OCI-LY1 (cell line): ENCODE measurements at regions not wholly inside any gene's neighbourhood (a gene's known extent, or its start where the extent isn't known, plus 50 kb on each side); places are given as distances from the start of the nearest gene placed in this dataset.

Experiments
- H2AFZ ChIP-seq: fragments of 200-600 bp; sonication (generic), shearing (Covaris generic); 2 replicates; pipeline ENCODE4 v1.6.0; 2014; ENCODE audit warnings: antibody characterized with exemption, mild to moderate bottlenecking, low read length
- H3F3A ChIP-seq: fragments of 200-600 bp; sonication (generic), shearing (Covaris generic); 2 replicates; pipeline ENCODE4 v1.6.0; 2014; ENCODE audit warnings: mild to moderate bottlenecking, antibody characterized with exemption, low read length, moderate library complexity; ENCODE audit not compliant: insufficient read depth
- H3K27ac ChIP-seq: fragments of 200-600 bp; sonication (generic); 2 replicates; pipeline ENCODE4 v1.5.1; 2014; ENCODE audit warnings: low read length, mixed run types, mild to moderate bottlenecking, low read depth; ENCODE audit not compliant: poor library complexity, severe bottlenecking
- H3K27me3 ChIP-seq: fragments of 200-600 bp; sonication (generic); 2 replicates; pipeline ENCODE4 v1.6.0; 2014; ENCODE audit warnings: antibody characterized with exemption, mild to moderate bottlenecking, low read length, moderate library complexity; ENCODE audit not compliant: insufficient read depth
- H3K36me3 ChIP-seq: fragments of 200-600 bp; sonication (generic); 2 replicates; pipeline ENCODE4 v1.6.1; 2014; ENCODE audit warnings: mild to moderate bottlenecking, antibody characterized with exemption, low read length, moderate library complexity, mixed read lengths; ENCODE audit not compliant: insufficient read depth
- H3K4me1 ChIP-seq: fragments of 200-600 bp; sonication (generic); 2 replicates; pipeline ENCODE4 v1.5.1; 2014; ENCODE audit warnings: mild to moderate bottlenecking, low read length, moderate library complexity; ENCODE audit not compliant: insufficient read depth, severe bottlenecking
- H3K4me2 ChIP-seq: fragments of 200-600 bp; sonication (generic), shearing (Covaris generic); 2 replicates; pipeline ENCODE4 v1.6.1; 2014; ENCODE audit warnings: low read length
- H3K4me3 ChIP-seq: fragments of 200-600 bp; sonication (generic); 2 replicates; pipeline ENCODE4 v1.5.1; 2014; ENCODE audit warnings: low read length, low read depth, mild to moderate bottlenecking, mixed read lengths; ENCODE audit not compliant: poor library complexity, severe bottlenecking
- H3K79me2 ChIP-seq: fragments of 200-600 bp; shearing (Covaris generic); 2 replicates; pipeline ENCODE4 v1.6.1; 2016; ENCODE audit warnings: mixed run types, low read length, mixed read lengths; ENCODE audit not compliant: insufficient read depth
- H3K9ac ChIP-seq: fragments of 200-600 bp; sonication (generic), shearing (Covaris generic); 2 replicates; pipeline ENCODE4 v1.6.1; 2014; ENCODE audit warnings: mild to moderate bottlenecking, low read length, mixed read lengths
- H3K9me2 ChIP-seq: fragments of 200-600 bp; sonication (generic), shearing (Covaris generic); 2 replicates; pipeline ENCODE4 v1.6.1; 2014; ENCODE audit warnings: low read depth, mild to moderate bottlenecking, low read length, mixed read lengths
- H3K9me3 ChIP-seq: fragments of 200-600 bp; shearing (Covaris generic); 2 replicates; pipeline ENCODE4 v1.6.1; 2014; ENCODE audit warnings: low read length, mixed read lengths
- H4K20me1 ChIP-seq: fragments of 200-600 bp; sonication (generic), shearing (Covaris generic); 2 replicates; pipeline ENCODE4 v1.6.0; 2016; ENCODE audit warnings: mild to moderate bottlenecking, low read length; ENCODE audit not compliant: insufficient read depth
- EZH2 ChIP-seq: fragments of 200-600 bp; sonication (generic), shearing (Covaris generic); IDR thresholded peaks from 2 replicates; pipeline ENCODE4 v1.8.0; 2017; ENCODE audit warnings: borderline replicate concordance, mixed run types, mild to moderate bottlenecking, antibody characterized with exemption, low read length, moderate library complexity, mixed read lengths
- TF ChIP-seq, protein P1 (sequence below): fragments of 200-600 bp; sonication (generic), shearing (Covaris generic); IDR thresholded peaks from 2 replicates; pipeline ENCODE4 v1.5.1; 2017; ENCODE audit warnings: mild to moderate bottlenecking, antibody characterized with exemption, low read length, moderate library complexity, mixed read lengths

- H3K4me1 ChIP-seq, result no peaks in the 10 kb centered on the region
- H3K9ac ChIP-seq, result no peak overlapping the region
- TF ChIP-seq EZH2, result no peak
- TF ChIP-seq, protein P1, sequence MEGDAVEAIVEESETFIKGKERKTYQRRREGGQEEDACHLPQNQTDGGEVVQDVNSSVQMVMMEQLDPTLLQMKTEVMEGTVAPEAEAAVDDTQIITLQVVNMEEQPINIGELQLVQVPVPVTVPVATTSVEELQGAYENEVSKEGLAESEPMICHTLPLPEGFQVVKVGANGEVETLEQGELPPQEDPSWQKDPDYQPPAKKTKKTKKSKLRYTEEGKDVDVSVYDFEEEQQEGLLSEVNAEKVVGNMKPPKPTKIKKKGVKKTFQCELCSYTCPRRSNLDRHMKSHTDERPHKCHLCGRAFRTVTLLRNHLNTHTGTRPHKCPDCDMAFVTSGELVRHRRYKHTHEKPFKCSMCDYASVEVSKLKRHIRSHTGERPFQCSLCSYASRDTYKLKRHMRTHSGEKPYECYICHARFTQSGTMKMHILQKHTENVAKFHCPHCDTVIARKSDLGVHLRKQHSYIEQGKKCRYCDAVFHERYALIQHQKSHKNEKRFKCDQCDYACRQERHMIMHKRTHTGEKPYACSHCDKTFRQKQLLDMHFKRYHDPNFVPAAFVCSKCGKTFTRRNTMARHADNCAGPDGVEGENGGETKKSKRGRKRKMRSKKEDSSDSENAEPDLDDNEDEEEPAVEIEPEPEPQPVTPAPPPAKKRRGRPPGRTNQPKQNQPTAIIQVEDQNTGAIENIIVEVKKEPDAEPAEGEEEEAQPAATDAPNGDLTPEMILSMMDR, result peak; percentile 73
- no peak overlapping the region for H3K27ac ChIP-seq
- no peaks in the 10 kb centered on the region for H3F3A ChIP-seq
- H3K79me2 ChIP-seq, result no peaks in the 10 kb centered on the region
- H2AFZ ChIP-seq, result no peak overlapping the region
- peaks cover 5% of the 10 kb centered on the region; the same call in 1 of the 2 replicates for H3K27me3 ChIP-seq
- no peak overlapping the region for H3K4me2 ChIP-seq
- H3K4me3 ChIP-seq, result no peak overlapping the region
- H3K36me3 ChIP-seq, result no peaks in the 10 kb centered on the region
- no peaks in the 10 kb centered on the region for H4K20me1 ChIP-seq
- peaks cover 7% of the 10 kb centered on the region for H3K9me3 ChIP-seq
- H3K9me2 ChIP-seq, result no peaks in the 10 kb centered on the region; the same call in 1 of the 2 replicates
Measured at GRCh38 chr20:59495894-59496510, 108.3 kb upstream of the PHACTR3 start.

DNA sequence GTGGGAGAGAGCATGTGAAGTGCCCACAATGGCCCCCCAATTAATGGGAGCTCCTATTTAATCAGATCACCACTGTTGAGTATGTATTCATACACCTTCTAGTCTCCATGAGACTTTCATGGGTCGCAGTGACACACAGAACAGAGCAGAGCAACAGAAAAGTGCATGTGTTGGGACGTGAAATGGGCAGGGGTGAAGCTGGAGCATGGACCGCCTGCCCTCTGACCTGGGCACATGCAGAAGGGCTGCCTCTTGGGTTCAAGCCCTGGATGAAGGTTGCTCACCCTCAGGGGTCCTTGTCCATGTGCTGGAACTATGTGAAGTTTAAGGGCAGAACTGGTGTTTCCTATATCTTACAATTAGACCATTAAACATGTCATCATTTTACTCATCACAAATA is 106.0 kb upstream of the PHACTR3 start:
- peaks cover 7% of the 10 kb centered on the region for H3K9me3 ChIP-seq
- H3K27me3 ChIP-seq, result no peaks in the 10 kb centered on the region; the same call in 1 of the 2 replicates
- H3K79me2 ChIP-seq, result no peaks in the 10 kb centered on the region
- no peaks in the 10 kb centered on the region for H3F3A ChIP-seq
- H3K27ac ChIP-seq, result no peak overlapping the region
- H3K9ac ChIP-seq, result no peak overlapping the region
- no peaks in the 10 kb centered on the region for H4K20me1 ChIP-seq
- H3K4me1 ChIP-seq, result no peaks in the 10 kb centered on the region
- H3K4me2 ChIP-seq, result no peak overlapping the region
- TF ChIP-seq EZH2, result no peak
- TF ChIP-seq, protein P1, result no peak
- H2AFZ ChIP-seq, result no peak overlapping the region
- no peaks in the 10 kb centered on the region for H3K36me3 ChIP-seq
- H3K9me2 ChIP-seq, result no peaks in the 10 kb centered on the region; the same call in 1 of the 2 replicates
- no peak overlapping the region for H3K4me3 ChIP-seq

GRCh38 chr20:59499863-59500262 is 104.5 kb upstream of the PHACTR3 start:
- H3K36me3 ChIP-seq, result no peaks in the 10 kb centered on the region
- no peak overlapping the region for H3K4me2 ChIP-seq
- H3K9ac ChIP-seq, result no peak overlapping the region
- no peak overlapping the region for H2AFZ ChIP-seq
- no peaks in the 10 kb centered on the region for H3K4me1 ChIP-seq
- no peaks in the 10 kb centered on the region; the same call in 1 of the 2 replicates for H3K9me2 ChIP-seq
- no peak overlapping the region for H3K4me3 ChIP-seq
- H3K27ac ChIP-seq, result no peak overlapping the region
- no peak for TF ChIP-seq EZH2
- TF ChIP-seq, protein P1, result no peak
- peaks cover 7% of the 10 kb centered on the region for H3K9me3 ChIP-seq
- no peaks in the 10 kb centered on the region for H3K79me2 ChIP-seq
- no peaks in the 10 kb centered on the region for H3F3A ChIP-seq
- H4K20me1 ChIP-seq, result no peaks in the 10 kb centered on the region
- no peaks in the 10 kb centered on the region; the same call in 1 of the 2 replicates for H3K27me3 ChIP-seq
